ENCODE measurements at regions not wholly inside any gene's neighbourhood (a gene's known extent, or its start where the extent isn't known, plus 50 kb on each side); places are given as distances from the start of the nearest gene placed in this dataset.
A peak's percentile ranks its signal among the peaks of the same experiment; 100 is the strongest.

DNA sequence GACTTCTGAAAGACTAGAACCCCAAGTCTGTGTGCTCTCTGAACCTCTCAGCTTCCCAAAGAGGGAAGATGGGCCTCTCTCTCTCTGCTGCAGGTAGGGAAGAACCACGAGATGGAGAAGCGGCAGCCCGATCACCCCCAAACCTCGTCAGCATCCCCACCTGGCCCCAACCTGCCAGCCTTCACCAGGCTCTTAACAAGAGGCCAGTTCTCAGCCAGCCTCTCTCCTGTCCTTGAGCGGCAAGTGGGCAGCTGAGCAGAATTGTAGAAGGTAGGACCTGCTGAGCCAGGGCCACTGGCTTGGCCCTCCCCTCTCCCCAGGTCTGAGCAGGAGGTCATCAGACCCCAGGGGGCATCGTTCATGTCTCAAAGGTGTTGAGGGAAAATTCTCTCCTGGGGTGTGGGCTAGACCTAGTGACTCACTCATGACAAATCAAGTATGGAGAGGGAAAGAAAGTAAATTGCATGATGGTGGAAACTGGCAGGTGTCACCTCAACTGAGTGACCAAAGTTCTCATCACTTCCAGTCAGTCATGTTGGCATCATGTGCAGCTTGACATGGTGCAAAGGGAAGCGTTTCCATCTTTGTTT lies 92.0 kb upstream of the GPR26 start:
- DNase-seq (ENCODE audit: low read depth) = no peak

GRCh38 chr10:123575105-123575504 lies 91.0 kb upstream of the GPR26 start:
- DNase-seq (ENCODE audit: low read depth) = no peak

DNA sequence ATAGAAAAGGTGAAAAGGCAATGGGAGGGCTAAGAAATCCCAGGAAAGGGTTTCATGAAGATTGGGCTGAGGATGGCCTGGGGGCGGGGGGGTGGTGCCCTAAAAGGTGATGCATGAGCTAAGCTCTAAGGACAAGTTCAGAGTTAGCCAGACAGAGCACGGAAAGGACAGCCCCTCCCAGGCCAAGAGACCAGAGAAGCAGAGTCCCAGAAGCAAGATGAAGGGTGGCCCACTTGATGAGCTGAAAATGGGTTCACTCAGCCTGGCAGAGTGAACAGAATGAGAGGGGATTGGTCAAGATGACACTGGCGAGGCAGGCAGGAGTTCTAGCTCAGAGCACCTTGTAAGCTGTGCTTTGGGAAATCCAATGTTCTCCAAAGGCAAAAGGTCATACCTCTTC lies 89.4 kb upstream of the GPR26 start:
- no peak for DNase-seq (ENCODE audit: low read depth)

GRCh38 chr10:123577921-123578461 lies 88.2 kb upstream of the GPR26 start:
- DNase-seq (ENCODE audit: low read depth) = no peak

DNA sequence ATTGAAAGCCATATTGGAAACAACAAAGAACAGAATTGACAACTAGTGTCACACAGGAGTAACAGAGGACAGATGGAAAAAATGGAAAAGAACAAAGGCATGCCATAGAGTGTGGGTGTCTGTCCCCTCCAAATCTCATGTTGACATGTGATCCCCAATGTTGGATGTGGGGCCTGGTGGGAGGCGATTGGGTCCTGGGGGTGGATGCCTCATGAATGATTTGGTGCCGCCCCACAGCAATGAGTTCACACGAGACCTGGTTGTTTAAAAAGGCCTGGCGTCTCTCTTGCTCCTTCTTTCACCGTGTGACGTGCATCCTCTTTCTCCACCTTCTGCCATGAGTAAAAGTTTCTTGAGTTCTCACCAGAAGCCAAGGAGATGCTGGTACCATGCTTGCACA lies 87.4 kb upstream of the GPR26 start:
- DNase-seq (ENCODE audit: low read depth) = no peak

- DNase-seq (ENCODE audit: low read depth) = no peak
Observed at GRCh38 chr10:123579675-123580074, 86.5 kb upstream of the GPR26 start.

GRCh38 chr10:123580426-123580825 lies 85.7 kb upstream of the GPR26 start:
- DNase-seq (ENCODE audit: low read depth) = no peak

- DNase-seq (ENCODE audit: low read depth) = no peak
Observed at GRCh38 chr10:123581656-123582055, 84.5 kb upstream of the GPR26 start.

DNA sequence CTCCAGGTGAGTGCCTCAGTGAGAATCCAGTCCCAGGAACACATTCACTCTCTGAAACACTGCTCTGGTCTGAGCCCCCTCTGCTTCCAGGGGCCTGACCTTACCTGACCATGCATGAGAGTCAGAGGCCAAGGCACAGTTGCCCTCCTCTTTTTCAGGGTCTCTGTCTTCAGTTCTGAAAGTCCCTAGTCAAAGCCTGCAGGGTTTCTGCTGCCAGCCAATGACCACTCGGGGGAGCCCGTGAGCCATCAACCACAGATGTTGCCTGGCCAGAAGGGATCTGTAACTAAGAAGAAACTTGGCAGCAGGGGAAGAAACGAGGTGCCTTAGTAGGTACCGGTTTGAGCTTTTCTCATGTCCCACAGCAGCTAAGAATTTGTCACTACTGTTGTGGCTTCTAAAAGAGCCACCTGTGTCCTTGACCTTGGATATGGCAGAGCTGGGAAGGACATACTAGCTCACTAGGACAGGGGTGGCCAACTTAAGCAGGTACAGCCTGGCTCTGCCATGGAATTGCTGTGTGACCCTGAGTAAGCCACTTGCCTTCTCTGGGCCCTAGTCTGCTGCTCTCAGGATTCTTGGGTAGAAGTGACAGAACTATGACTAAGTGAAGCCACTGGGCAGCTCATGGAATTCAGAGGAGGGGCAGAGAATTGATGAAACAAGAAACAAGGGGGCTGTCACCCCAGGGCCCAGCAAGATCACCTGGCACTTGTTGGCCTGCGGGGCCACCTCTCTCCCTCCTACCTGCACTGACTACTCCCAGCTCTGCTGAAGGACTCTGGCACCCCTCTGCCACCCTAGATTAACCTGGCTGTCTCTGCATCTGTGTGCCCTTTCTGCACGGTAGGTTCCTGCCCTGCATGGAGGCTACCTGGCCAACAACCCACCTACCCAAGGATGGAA lies 83.8 kb upstream of the GPR26 start:
- peak; percentile 49 for DNase-seq (ENCODE audit: low read depth)

- DNase-seq (ENCODE audit: low read depth) = peak; percentile 66
Observed at GRCh38 chr10:123583639-123584418, 82.3 kb upstream of the GPR26 start.

- DNase-seq (ENCODE audit: low read depth) = no peak
Observed at GRCh38 chr10:123584419-123584775, 81.8 kb upstream of the GPR26 start.

GRCh38 chr10:123585477-123586445 lies 80.4 kb upstream of the GPR26 start:
- no peak for DNase-seq (ENCODE audit: low read depth)

- DNase-seq (ENCODE audit: low read depth) = no peak
Observed at GRCh38 chr10:123587110-123587509, 79.0 kb upstream of the GPR26 start.

GRCh38 chr10:123588386-123588914 lies 77.7 kb upstream of the GPR26 start:
- no peak for DNase-seq (ENCODE audit: low read depth)

DNA sequence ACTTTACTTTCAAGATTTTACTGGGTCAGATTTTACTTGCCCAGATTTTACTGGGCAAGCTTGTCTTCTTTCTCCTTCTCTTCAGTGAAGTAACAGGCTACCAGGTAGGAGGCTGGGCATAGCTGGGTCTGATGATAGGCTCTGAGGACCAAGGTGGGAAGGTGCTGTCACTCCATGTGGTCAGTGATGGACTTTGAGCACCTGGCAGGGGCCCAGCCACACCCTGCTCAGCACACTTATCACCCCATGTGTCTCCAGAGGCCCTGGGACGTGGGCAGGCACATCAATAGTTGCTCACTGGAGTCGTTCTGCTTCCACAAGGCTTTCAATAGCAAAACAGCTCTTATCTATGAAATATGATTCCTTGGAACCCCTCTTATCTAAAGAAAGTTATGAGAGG lies 70.5 kb upstream of the GPR26 start:
- no peak for DNase-seq (ENCODE audit: low read depth)

DNA sequence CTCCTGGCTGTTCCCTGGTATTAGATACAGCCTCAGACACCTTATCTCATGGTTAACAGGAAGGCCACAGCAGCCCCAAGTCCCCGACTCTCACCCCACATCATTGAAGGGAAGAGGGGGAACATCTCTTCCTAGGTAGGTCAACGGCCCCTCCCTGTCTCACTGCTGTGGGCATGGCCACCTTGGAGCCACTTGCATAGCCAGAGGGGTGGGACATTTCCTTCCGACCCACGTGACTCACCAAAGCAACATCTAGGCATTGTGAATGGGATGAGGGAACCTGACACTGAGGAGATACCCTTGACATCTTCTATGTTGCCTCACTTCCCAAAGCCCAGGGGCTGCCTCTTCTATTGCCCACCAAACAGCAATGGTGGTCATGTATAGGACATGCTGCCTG lies 68.5 kb upstream of the GPR26 start:
- DNase-seq (ENCODE audit: low read depth) = no peak

DNA sequence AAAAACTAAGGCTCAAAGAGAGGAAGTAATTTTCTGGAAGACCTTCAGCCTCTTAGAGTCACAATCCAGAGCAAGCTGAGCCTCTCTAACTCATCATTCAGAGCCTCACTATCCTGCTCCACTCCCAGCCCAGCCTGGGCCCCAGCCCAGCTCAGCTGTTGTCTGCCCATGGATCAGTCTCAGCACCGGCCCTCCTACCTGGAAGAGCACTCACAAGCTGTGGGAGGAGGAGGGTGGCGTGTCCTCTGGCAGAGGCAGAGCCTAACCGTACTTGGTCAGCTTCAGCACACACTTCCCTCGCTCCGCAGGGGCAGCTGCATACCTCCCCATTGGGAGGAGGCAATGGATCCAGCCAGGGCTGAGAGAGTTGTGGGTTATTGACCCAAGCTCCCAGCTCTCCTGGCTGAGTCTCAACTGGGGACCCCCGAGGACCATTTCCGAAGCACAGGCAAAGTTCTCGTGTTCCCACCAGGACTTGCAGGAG lies 66.7 kb upstream of the GPR26 start:
- no peak for DNase-seq (ENCODE audit: low read depth)

GRCh38 chr10:123600177-123600576 lies 66.0 kb upstream of the GPR26 start:
- DNase-seq (ENCODE audit: low read depth) = no peak

- no peak for DNase-seq (ENCODE audit: low read depth)
Observed at GRCh38 chr10:123603130-123603529, 63.0 kb upstream of the GPR26 start.

- no peak for DNase-seq (ENCODE audit: low read depth)
Observed at GRCh38 chr10:123604506-123604905, 61.6 kb upstream of the GPR26 start.

DNA sequence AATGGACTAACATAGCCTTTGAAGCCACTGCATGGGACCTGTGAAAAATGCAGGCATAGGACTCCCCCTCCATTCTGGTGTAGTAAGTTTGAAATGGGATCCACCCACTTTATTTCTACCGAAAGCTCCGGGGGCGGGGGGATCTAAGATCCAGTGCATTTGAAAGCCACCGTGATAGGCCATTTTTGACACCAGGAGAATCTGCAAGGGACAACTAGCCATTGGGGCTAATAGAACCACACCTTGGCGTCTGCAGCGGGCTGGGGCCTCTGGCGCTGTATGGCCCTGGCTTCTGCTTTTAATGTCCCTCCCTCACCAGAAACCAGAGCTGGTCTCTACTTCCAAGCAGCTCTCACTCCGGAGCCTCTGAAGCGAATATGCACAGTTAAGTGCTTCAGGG lies 60.1 kb upstream of the GPR26 start:
- no peak for DNase-seq (ENCODE audit: low read depth)

Measured in fibroblast of gingiva (primary cell).